Fibroblast of the conjunctiva (primary cell): ENCODE measurements at regions not wholly inside any gene's neighbourhood (a gene's known extent, or its start where the extent isn't known, plus 50 kb on each side); places are given as distances from the start of the nearest gene placed in this dataset.
"Not testable (repeated sequence)": the region's sequence is repeated elsewhere in the genome, so short reads cannot be mapped to it uniquely, and the experiment has no call there.

Experiments
- DNase-seq: peaks from one replicate; pipeline ENCODE4 v3.0.0-alpha.2; 2010; ENCODE audit warnings: low read depth

- DNase-seq: no peak
Measured at GRCh38 chr12:129959889-129960288, 56.1 kb upstream of the TMEM132D start.

- no peak for DNase-seq
Measured at GRCh38 chr12:129961091-129961490, 57.3 kb upstream of the TMEM132D start.

- DNase-seq: no peak
Measured at GRCh38 chr12:129961856-129962255, 58.0 kb upstream of the TMEM132D start.

- no peak for DNase-seq
Measured at GRCh38 chr12:129964300-129964699, 60.5 kb upstream of the TMEM132D start.

- no peak for DNase-seq
Measured at GRCh38 chr12:129964826-129965457, 61.1 kb upstream of the TMEM132D start.

GRCh38 chr12:129966146-129966995, 62.5 kb upstream of the TMEM132D start:
- DNase-seq: no peak

- no peak for DNase-seq
Measured at GRCh38 chr12:129971721-129972120, 67.9 kb upstream of the TMEM132D start.

GRCh38 chr12:129973236-129973961, 69.6 kb upstream of the TMEM132D start:
- DNase-seq: no peak

- no peak for DNase-seq
Measured at GRCh38 chr12:129984106-129984505, 80.3 kb upstream of the TMEM132D start.

GRCh38 chr12:129987841-129988240, 84.0 kb upstream of the TMEM132D start:
- DNase-seq: no peak

- no peak for DNase-seq
Measured at GRCh38 chr12:129994634-129995033, 90.8 kb upstream of the TMEM132D start.

GRCh38 chr12:129997239-129997638, 93.4 kb upstream of the TMEM132D start:
- DNase-seq: no peak

- DNase-seq: not testable (repeated sequence)
Measured at GRCh38 chr12:130004310-130004877, 100.6 kb upstream of the TMEM132D start.

GRCh38 chr12:130007771-130008170, 103.9 kb upstream of the TMEM132D start:
- DNase-seq: no peak

GRCh38 chr12:130008241-130008640, 104.4 kb upstream of the TMEM132D start:
- DNase-seq: no peak

- DNase-seq: no peak
Measured at GRCh38 chr12:130009961-130010360, 106.1 kb upstream of the TMEM132D start.

- DNase-seq: no peak
Measured at GRCh38 chr12:130011611-130012385, 108.0 kb upstream of the TMEM132D start.

GRCh38 chr12:130013771-130014484, 110.1 kb upstream of the TMEM132D start:
- peak; percentile 10 for DNase-seq

- DNase-seq: no peak
Measured at GRCh38 chr12:130014485-130014807, 110.6 kb upstream of the TMEM132D start.

- no peak for DNase-seq
Measured at GRCh38 chr12:130016194-130016593, 112.4 kb upstream of the TMEM132D start.

- no peak for DNase-seq
Measured at GRCh38 chr12:130016986-130017385, 113.2 kb upstream of the TMEM132D start.
